Brain pericyte (primary cell): ENCODE measurements at regions not wholly inside any gene's neighbourhood (a gene's known extent, or its start where the extent isn't known, plus 50 kb on each side); places are given as distances from the start of the nearest gene placed in this dataset.
"Not testable (repeated sequence)": the region's sequence is repeated elsewhere in the genome, so short reads cannot be mapped to it uniquely, and the experiment has no call there.

Experiments used
- DNase-seq: peaks from one replicate; pipeline ENCODE4 v3.0.0-alpha.2; 2012; ENCODE audit warnings: low read depth, low spot score

DNA sequence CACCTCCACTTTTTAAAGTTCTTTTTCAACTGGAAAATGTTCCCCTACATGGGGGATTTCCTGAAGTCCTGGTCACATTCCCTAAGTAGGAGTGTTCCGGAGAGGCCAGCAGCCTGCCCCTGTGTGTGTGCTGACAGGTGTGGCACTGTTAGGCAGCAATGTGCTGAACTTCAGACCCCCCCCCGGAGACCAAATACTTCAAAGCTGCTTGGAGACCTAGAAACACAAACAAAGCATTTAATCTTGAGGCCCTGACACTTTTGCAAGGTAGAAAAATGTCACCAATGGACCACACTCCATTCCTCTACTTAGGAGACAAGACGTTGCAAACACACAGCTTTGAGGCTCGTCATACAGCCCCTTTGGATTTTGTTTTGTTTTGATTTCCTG, 259.6 kb upstream of the CTNNB1 start:
- DNase-seq = no peak

DNA sequence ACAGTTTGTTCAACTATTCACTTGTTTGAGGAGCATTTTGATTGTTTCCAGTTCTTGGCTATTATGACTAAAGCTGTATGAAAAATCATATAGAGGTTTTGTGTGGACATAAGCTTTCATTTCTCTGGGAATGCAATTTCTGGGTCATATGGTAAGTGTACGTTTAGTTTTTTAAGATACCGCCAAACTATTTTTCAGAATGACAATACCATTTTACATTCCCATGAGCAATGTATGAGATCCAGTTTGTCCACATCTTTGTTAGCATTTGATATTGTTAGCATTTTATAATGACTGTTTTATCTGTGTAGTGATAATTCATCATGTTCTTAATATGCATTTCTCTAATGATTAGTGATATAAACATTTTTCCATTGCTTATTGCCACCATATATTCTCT, 258.7 kb upstream of the CTNNB1 start:
- DNase-seq = no peak

DNA sequence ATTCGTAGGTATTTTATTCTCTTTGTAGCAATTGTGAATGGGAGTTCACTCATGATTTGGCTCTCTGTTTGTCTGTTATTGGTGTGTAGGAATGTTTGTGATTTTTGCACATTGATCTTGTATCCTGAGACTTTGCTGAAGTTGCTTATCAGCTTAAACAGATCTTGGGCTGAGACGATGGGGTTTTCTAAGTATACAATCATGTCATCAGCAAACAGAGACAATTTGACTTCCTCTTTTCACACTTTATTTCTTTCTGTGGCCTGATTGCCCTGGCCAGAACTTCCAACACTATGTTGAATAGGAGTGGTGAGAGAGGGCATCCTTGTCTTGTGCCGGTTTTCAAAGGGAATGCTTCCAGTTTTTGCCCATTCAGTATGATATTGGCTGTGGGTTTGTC, 252.3 kb upstream of the CTNNB1 start:
- DNase-seq = not testable (repeated sequence)

DNA sequence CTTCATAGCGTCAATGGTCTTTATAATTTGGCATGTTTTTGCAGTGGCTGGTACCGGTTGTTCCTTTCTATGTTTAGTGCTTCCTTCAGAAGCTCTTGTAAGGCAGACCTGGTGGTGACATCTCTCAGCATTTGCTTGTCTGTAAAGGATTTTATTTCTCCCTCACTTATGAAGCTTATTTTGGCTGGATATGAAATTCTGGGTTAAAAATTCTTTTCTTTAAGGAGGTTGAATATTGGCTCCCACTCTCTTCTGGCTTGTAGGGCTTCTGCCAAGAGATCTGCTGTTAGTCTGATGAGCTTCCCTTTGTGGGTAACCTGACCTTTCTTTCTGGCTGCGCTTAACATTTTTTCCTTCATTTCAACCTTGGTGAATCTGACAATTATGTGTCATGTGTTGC, 250.0 kb upstream of the CTNNB1 start:
- not testable (repeated sequence) for DNase-seq

- no peak for DNase-seq
These were observed 247.7 kb upstream of the CTNNB1 start for GRCh38 chr3:40951636-40952035.

DNA sequence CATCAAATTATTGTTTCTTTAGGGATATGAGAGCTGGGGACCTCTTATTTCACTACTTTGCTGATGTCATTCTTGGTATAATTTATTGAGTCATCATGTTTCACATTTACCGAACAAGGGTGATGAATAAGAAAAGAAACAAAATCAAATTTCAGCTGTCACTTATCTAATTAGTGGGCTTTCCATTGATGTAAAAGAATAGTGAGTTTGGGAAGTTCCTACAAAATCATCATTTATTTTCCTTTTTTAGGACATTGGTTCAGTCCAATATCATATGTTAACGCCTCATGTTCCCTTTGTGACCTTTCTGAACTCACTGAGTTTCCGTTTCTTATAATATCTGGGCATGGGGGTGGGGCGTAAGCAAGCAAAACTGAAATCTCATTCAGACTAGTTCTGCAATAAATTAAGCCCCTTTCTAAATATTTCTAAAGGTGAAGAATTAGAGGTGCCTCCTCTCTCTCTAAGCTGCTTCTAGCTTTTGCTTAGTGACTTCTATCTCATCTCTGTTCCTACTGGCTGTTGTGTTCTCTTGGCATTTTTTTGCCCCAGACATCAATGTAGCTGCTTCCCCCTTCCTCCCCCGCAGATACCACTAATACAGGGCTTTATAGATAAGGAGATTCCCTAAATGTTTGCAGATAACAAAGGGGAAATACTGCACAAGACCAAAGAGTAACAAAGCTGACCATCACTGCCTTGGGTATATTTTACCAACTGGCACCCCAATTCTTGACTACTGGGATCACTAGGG, 238.0 kb upstream of the CTNNB1 start:
- no peak for DNase-seq

GRCh38 chr3:40962721-40963120, 236.6 kb upstream of the CTNNB1 start:
- no peak for DNase-seq

GRCh38 chr3:40968666-40969065, 230.6 kb upstream of the CTNNB1 start:
- no peak for DNase-seq

GRCh38 chr3:40969341-40969740, 230.0 kb upstream of the CTNNB1 start:
- no peak for DNase-seq

DNA sequence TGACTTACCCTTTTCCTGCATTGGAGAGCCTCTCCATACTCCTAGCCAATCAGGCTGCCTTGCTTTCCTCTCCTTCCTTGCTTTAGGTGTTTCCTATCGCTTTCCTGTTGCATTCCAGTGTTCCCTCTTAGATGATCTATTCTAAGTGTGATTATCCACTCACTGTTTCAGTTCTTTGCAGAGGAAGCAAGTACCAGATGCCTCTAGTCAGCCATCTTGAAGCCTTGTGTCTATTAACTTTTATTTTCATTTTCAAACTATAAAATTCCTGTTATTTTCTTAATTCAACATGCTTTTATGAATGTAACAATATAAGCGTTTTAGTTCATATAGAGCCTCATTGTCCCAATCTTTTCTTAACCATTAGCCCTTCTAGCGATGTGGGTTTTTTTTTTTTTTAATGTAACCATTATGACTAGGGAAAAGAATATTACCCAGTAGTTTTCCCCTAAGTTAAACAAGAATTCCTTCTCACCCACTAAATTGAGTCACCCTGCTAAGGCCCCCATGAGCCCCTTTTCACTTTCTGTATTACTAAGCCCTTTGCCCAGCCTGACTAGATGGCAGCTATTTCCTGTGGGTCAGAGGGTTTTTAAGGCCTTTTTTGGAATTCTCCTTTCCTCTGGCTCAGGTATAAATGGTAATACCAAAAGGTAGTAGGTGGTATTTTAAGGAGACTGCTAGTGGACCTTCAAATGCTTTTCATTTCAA, 229.4 kb upstream of the CTNNB1 start:
- DNase-seq = no peak

- DNase-seq = peak; percentile 93
These were observed 227.8 kb upstream of the CTNNB1 start for GRCh38 chr3:40971191-40972168.

- DNase-seq = no peak
These were observed 227.0 kb upstream of the CTNNB1 start for GRCh38 chr3:40972350-40972749.

DNA sequence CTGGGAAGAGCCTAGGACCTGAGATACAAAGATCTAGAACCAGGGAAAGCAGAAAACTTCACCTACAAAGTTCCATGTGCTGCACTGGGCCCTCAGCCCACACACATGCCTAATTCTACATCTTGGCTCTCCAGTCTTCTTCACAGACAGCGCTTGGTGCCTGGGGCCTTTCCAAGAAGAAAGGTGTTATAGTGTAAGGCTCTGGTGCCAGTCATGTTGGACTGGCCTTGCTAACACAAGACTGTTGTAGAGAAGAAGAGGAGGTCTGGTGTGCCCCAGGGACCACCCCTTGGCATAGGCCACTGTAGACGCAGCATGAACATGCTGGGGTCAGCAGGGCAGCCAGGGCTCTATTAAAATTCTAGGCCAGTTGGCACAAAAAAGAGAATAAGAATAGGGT, 226.2 kb upstream of the CTNNB1 start:
- DNase-seq = no peak

GRCh38 chr3:40975711-40976121, 223.6 kb upstream of the CTNNB1 start:
- no peak for DNase-seq

- no peak for DNase-seq
These were observed 223.1 kb upstream of the CTNNB1 start for GRCh38 chr3:40976241-40976640.

- no peak for DNase-seq
These were observed 220.9 kb upstream of the CTNNB1 start for GRCh38 chr3:40978442-40978841.

DNA sequence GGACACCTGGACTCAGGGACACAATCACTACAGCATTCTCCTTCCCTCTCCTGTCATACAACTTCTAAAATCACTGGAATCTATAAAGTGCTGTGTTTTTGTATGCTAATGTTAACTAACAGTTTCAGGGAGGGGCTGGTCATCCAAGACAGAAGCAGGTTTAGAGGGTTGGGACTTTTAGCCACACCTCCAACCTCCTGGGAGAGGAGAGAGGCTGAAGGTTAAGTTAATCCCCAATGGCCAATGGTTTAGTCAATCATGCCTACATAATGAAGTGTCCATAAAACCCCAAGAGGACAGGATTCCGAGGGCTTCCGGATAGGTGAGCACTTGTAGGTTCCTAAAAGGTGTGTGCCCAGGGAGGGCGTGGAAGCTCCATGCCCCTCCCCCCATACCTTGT, 219.3 kb upstream of the CTNNB1 start:
- DNase-seq = no peak

- DNase-seq = no peak
These were observed 218.8 kb upstream of the CTNNB1 start for GRCh38 chr3:40980467-40980866.

GRCh38 chr3:40985195-40985594, 214.1 kb upstream of the CTNNB1 start:
- no peak for DNase-seq

DNA sequence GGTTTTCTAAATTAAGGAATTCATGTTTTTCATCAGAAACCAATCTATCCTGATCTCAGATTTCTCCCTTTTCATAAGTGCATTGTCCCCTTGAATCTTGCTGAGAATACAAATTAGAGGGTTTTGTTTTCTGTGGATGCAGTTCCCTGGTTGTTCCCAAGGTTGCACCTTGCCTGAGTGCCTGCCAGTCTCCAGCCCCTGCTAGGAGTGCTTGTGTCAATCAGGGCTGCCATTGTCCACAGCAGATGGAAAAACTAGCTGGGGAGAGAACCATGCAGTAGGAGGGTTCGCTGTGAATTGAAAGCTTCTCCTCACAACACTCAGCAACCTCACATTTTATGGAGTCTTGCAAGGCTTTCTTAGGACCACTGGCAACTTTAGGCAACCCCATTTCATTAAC, 210.8 kb upstream of the CTNNB1 start:
- no peak for DNase-seq

GRCh38 chr3:40989141-40990061, 209.9 kb upstream of the CTNNB1 start:
- DNase-seq = no peak
